ENCODE measurements at regions not wholly inside any gene's neighbourhood (a gene's known extent, or its start where the extent isn't known, plus 50 kb on each side); places are given as distances from the start of the nearest gene placed in this dataset.
"Not testable (repeated sequence)": the region's sequence is repeated elsewhere in the genome, so short reads cannot be mapped to it uniquely, and the experiment has no call there.

GRCh38 chr2:44100351-44100750, 68.3 kb upstream of the PPM1B start:
- Mint-ChIP-seq H3K36me3 (no peaks in the 10 kb centered on the region), H3K27ac (no peak overlapping the region), H3K4me1 (peaks cover 0 to 5% (median 0%) of the 10 kb centered on the region in 3 donors), H3K27me3 (no peaks in the 10 kb centered on the region), H3K9me3 (no peaks in the 10 kb centered on the region), H3K4me3 (no peak overlapping the region)

- peaks cover 0 to 8% (median 0%) of the 10 kb centered on the region in 3 donors for H3K4me1 Mint-ChIP-seq
- no peaks in the 10 kb centered on the region for H3K9me3 Mint-ChIP-seq
- no peak overlapping the region for H3K4me3 Mint-ChIP-seq
- no peak overlapping the region for H3K27ac Mint-ChIP-seq
- H3K27me3 Mint-ChIP-seq: no peaks in the 10 kb centered on the region
- H3K36me3 Mint-ChIP-seq: no peaks in the 10 kb centered on the region
Measured at GRCh38 chr2:44101246-44101645, 67.4 kb upstream of the PPM1B start.

- peaks cover 8 to 17% (median 9%) of the 10 kb centered on the region in 3 donors for H3K4me1 Mint-ChIP-seq
- H3K36me3 Mint-ChIP-seq: no peaks in the 10 kb centered on the region
- no peak overlapping the region for H3K27ac Mint-ChIP-seq
- no peak overlapping the region for H3K4me3 Mint-ChIP-seq
- H3K27me3 Mint-ChIP-seq: no peaks in the 10 kb centered on the region
- H3K9me3 Mint-ChIP-seq: no peaks in the 10 kb centered on the region
Measured at GRCh38 chr2:44102790-44103562, 65.7 kb upstream of the PPM1B start.

GRCh38 chr2:44103639-44104038, 65.0 kb upstream of the PPM1B start:
- Mint-ChIP-seq H3K4me1 (peaks cover 9 to 18% (median 10%) of the 10 kb centered on the region in 3 donors), H3K9me3 (no peaks in the 10 kb centered on the region), H3K27ac (no peak overlapping the region), H3K36me3 (no peaks in the 10 kb centered on the region), H3K4me3 (no peak overlapping the region), H3K27me3 (no peaks in the 10 kb centered on the region)

GRCh38 chr2:44104855-44105271, 63.8 kb upstream of the PPM1B start:
- no peaks in the 10 kb centered on the region for H3K36me3 Mint-ChIP-seq

GRCh38 chr2:44106509-44106908, 62.2 kb upstream of the PPM1B start:
- not testable (repeated sequence) for H3K9me3 Mint-ChIP-seq, H3K36me3 Mint-ChIP-seq, H3K4me3 Mint-ChIP-seq, H3K27me3 Mint-ChIP-seq, H3K27ac Mint-ChIP-seq
- H3K4me1 Mint-ChIP-seq: peaks cover 9 to 13% (median 10%) of the 10 kb centered on the region in 3 donors

More at GRCh38 chr2:44104855-44105271, 63.8 kb upstream of the PPM1B start:
- no peak overlapping the region for H3K27ac Mint-ChIP-seq
- no peaks in the 10 kb centered on the region for H3K9me3 Mint-ChIP-seq
- H3K27me3 Mint-ChIP-seq: no peaks in the 10 kb centered on the region
- peak overlapping the region in 1 of 4 donors; percentile 33 for H3K4me3 Mint-ChIP-seq
- H3K4me1 Mint-ChIP-seq: peaks cover 9 to 18% (median 10%) of the 10 kb centered on the region in 3 donors

- Mint-ChIP-seq H3K9me3 (no peaks in the 10 kb centered on the region), H3K27me3 (no peaks in the 10 kb centered on the region), H3K4me1 (peaks cover 9 to 13% (median 10%) of the 10 kb centered on the region in 3 donors), H3K27ac (no peak overlapping the region), H3K4me3 (peak overlapping the region in 1 of 4 donors; percentile 50), H3K36me3 (no peaks in the 10 kb centered on the region)
Measured at GRCh38 chr2:44107086-44107740, 61.5 kb upstream of the PPM1B start.

- Mint-ChIP-seq H3K27me3 (no peaks in the 10 kb centered on the region), H3K9me3 (no peaks in the 10 kb centered on the region), H3K36me3 (no peaks in the 10 kb centered on the region), H3K27ac (no peak overlapping the region), H3K4me1 (peaks cover 9 to 13% (median 10%) of the 10 kb centered on the region in 3 donors), H3K4me3 (peak overlapping the region in 1 of 4 donors; percentile 6)
Measured at GRCh38 chr2:44107974-44108373, 60.7 kb upstream of the PPM1B start.

- Mint-ChIP-seq H3K36me3 (no peaks in the 10 kb centered on the region), H3K27ac (no peak overlapping the region), H3K27me3 (no peaks in the 10 kb centered on the region), H3K4me3 (no peak overlapping the region), H3K4me1 (peaks cover 10 to 13% (median 11%) of the 10 kb centered on the region in 3 donors), H3K9me3 (no peaks in the 10 kb centered on the region)
Measured at GRCh38 chr2:44109166-44109565, 59.5 kb upstream of the PPM1B start.

- Mint-ChIP-seq H3K9me3 (no peaks in the 10 kb centered on the region), H3K36me3 (no peaks in the 10 kb centered on the region), H3K27me3 (no peaks in the 10 kb centered on the region), H3K4me1 (peaks cover 11 to 13% (median 12%) of the 10 kb centered on the region in 3 donors), H3K4me3 (no peak overlapping the region), H3K27ac (no peak overlapping the region)
Measured at GRCh38 chr2:44110444-44110843, 58.2 kb upstream of the PPM1B start.

- no peaks in the 10 kb centered on the region for H3K36me3 Mint-ChIP-seq
- H3K4me1 Mint-ChIP-seq: peaks cover 8 to 11% (median 10%) of the 10 kb centered on the region in 3 donors
- no peak overlapping the region for H3K27ac Mint-ChIP-seq
- H3K27me3 Mint-ChIP-seq: no peaks in the 10 kb centered on the region
- H3K9me3 Mint-ChIP-seq: no peaks in the 10 kb centered on the region
- no peak overlapping the region for H3K4me3 Mint-ChIP-seq
Measured at GRCh38 chr2:44112096-44112495, 56.6 kb upstream of the PPM1B start.

- H3K4me3 Mint-ChIP-seq: no peak overlapping the region
- peaks cover 0 to 4% (median 2%) of the 10 kb centered on the region in 3 donors for H3K4me1 Mint-ChIP-seq
- H3K36me3 Mint-ChIP-seq: no peaks in the 10 kb centered on the region
- H3K27me3 Mint-ChIP-seq: no peaks in the 10 kb centered on the region
- no peak overlapping the region for H3K27ac Mint-ChIP-seq
- no peaks in the 10 kb centered on the region for H3K9me3 Mint-ChIP-seq
Measured at GRCh38 chr2:44116319-44116718, 52.4 kb upstream of the PPM1B start.

GRCh38 chr2:44118257-44118656, 50.4 kb upstream of the PPM1B start:
- H3K4me1 Mint-ChIP-seq: peaks cover 0 to 5% (median 2%) of the 10 kb centered on the region in 3 donors
- H3K27ac Mint-ChIP-seq: no peak overlapping the region
- H3K4me3 Mint-ChIP-seq: no peak overlapping the region
- no peaks in the 10 kb centered on the region for H3K9me3 Mint-ChIP-seq
- H3K36me3 Mint-ChIP-seq: no peaks in the 10 kb centered on the region
- H3K27me3 Mint-ChIP-seq: no peaks in the 10 kb centered on the region
